ENCODE measurements at regions not wholly inside any gene's neighbourhood (a gene's known extent, or its start where the extent isn't known, plus 50 kb on each side); places are given as distances from the start of the nearest gene placed in this dataset.
"Not testable (repeated sequence)": the region's sequence is repeated elsewhere in the genome, so short reads cannot be mapped to it uniquely, and the experiment has no call there.

GRCh38 chr7:155954550-155955366, 142.5 kb upstream of the SHH start:
- intact Hi-C loops (cut with DNase I): no loop called here
- DNase-seq: peak in 1 of 10 donors; percentile 59

GRCh38 chr7:155953781-155954549, 141.7 kb upstream of the SHH start:
- peak in 1 of 10 donors; percentile 74 for DNase-seq
- intact Hi-C loops (cut with DNase I): no loop called here

GRCh38 chr7:155953501-155953778, 141.2 kb upstream of the SHH start:
- intact Hi-C loops (cut with DNase I): no loop called here
- no peak for DNase-seq

GRCh38 chr7:155951554-155952158, 139.4 kb upstream of the SHH start:
- DNase-seq: no peak
- intact Hi-C loops (cut with DNase I): no loop called here

- DNase-seq: no peak
- intact Hi-C loops (cut with DNase I): no loop called here
Observed at GRCh38 chr7:155950898-155951553, 138.8 kb upstream of the SHH start.

GRCh38 chr7:155948845-155949244, 136.6 kb upstream of the SHH start:
- intact Hi-C loops (cut with DNase I): no loop called here
- peak in 1 of 10 donors; percentile 63 for DNase-seq

GRCh38 chr7:155948423-155948822, 136.2 kb upstream of the SHH start:
- DNase-seq: peak in 1 of 10 donors; percentile 46
- intact Hi-C loops (cut with DNase I): no loop called here

GRCh38 chr7:155947051-155947450, 134.8 kb upstream of the SHH start:
- intact Hi-C loops (cut with DNase I): no loop called here
- no peak for DNase-seq

- intact Hi-C loops (cut with DNase I): no loop called here
- DNase-seq: no peak
Observed at GRCh38 chr7:155945670-155946325, 133.5 kb upstream of the SHH start.

- DNase-seq: no peak
- intact Hi-C loops (cut with DNase I): no loop called here
Observed at GRCh38 chr7:155944901-155945300, 132.6 kb upstream of the SHH start.

- DNase-seq: no peak
Observed at GRCh38 chr7:155943251-155943899, 131.1 kb upstream of the SHH start.

GRCh38 chr7:155942226-155942950, 130.1 kb upstream of the SHH start:
- intact Hi-C loops (cut with DNase I): no loop called here
- no peak for DNase-seq

More at GRCh38 chr7:155943251-155943899, 131.1 kb upstream of the SHH start:
- intact Hi-C loops (cut with DNase I): no loop called here

GRCh38 chr7:155941688-155942087, 129.4 kb upstream of the SHH start:
- no peak for DNase-seq

GRCh38 chr7:155939350-155939749, 127.1 kb upstream of the SHH start:
- intact Hi-C loops (cut with DNase I): no loop called here
- no peak for DNase-seq

More at GRCh38 chr7:155941688-155942087, 129.4 kb upstream of the SHH start:
- intact Hi-C loops (cut with DNase I): no loop called here

GRCh38 chr7:155938129-155938528, 125.9 kb upstream of the SHH start:
- DNase-seq: no peak
- intact Hi-C loops (cut with DNase I): no loop called here

GRCh38 chr7:155935726-155936125, 123.5 kb upstream of the SHH start:
- intact Hi-C loops (cut with DNase I): no loop called here
- no peak for DNase-seq

GRCh38 chr7:155935005-155935557, 122.8 kb upstream of the SHH start:
- no peak for DNase-seq
- intact Hi-C loops (cut with DNase I): no loop called here

- DNase-seq; intact Hi-C loops (cut with DNase I): not testable (repeated sequence)
Observed at GRCh38 chr7:155932324-155932723, 120.1 kb upstream of the SHH start.

Data from posterior cingulate gyrus (tissue), 11 donors.